HG03575 (cell line): ENCODE measurements at regions not wholly inside any gene's neighbourhood (a gene's known extent, or its start where the extent isn't known, plus 50 kb on each side); places are given as distances from the start of the nearest gene placed in this dataset.

Experiments
- ATAC-seq: cut with Tn5 transposase; IDR thresholded peaks from one replicate; pipeline ENCODE4 v1.9.1; 2021; ENCODE audit not compliant: unreplicated experiment, insufficient number of reproducible peaks, low FRiP score; ENCODE audit errors: extremely low read depth

GRCh38 chr1:193580419-193580818 lies 394.0 kb upstream of the B3GALT2 start:
- ATAC-seq, result no peak

GRCh38 chr1:193579323-193579722 lies 392.9 kb upstream of the B3GALT2 start:
- ATAC-seq, result no peak

GRCh38 chr1:193574913-193575312 lies 388.5 kb upstream of the B3GALT2 start:
- ATAC-seq, result no peak

GRCh38 chr1:193569983-193570269 lies 383.5 kb upstream of the B3GALT2 start:
- ATAC-seq, result no peak

- no peak for ATAC-seq
Measured at GRCh38 chr1:193569096-193569982, 382.9 kb upstream of the B3GALT2 start.

- ATAC-seq, result no peak
Measured at GRCh38 chr1:193568512-193568911, 382.1 kb upstream of the B3GALT2 start.

- no peak for ATAC-seq
Measured at GRCh38 chr1:193567937-193568336, 381.5 kb upstream of the B3GALT2 start.

GRCh38 chr1:193566735-193567134 lies 380.3 kb upstream of the B3GALT2 start:
- ATAC-seq, result no peak

- ATAC-seq, result no peak
Measured at GRCh38 chr1:193565971-193566577, 379.7 kb upstream of the B3GALT2 start.

- ATAC-seq, result no peak
Measured at GRCh38 chr1:193562121-193562520, 375.7 kb upstream of the B3GALT2 start.

- no peak for ATAC-seq
Measured at GRCh38 chr1:193558491-193559028, 372.1 kb upstream of the B3GALT2 start.

GRCh38 chr1:193555662-193556441 lies 369.4 kb upstream of the B3GALT2 start:
- ATAC-seq, result no peak

GRCh38 chr1:193553564-193553963 lies 367.2 kb upstream of the B3GALT2 start:
- ATAC-seq, result no peak

- ATAC-seq, result no peak
Measured at GRCh38 chr1:193552274-193552673, 365.9 kb upstream of the B3GALT2 start.

- ATAC-seq, result no peak
Measured at GRCh38 chr1:193549081-193549480, 362.7 kb upstream of the B3GALT2 start.

- ATAC-seq, result no peak
Measured at GRCh38 chr1:193545171-193545570, 358.8 kb upstream of the B3GALT2 start.

- no peak for ATAC-seq
Measured at GRCh38 chr1:193543259-193543658, 356.8 kb upstream of the B3GALT2 start.

- no peak for ATAC-seq
Measured at GRCh38 chr1:193542690-193543089, 356.3 kb upstream of the B3GALT2 start.

GRCh38 chr1:193540511-193540910 lies 354.1 kb upstream of the B3GALT2 start:
- no peak for ATAC-seq
